HG02588 (cell line): ENCODE measurements at regions not wholly inside any gene's neighbourhood (a gene's known extent, or its start where the extent isn't known, plus 50 kb on each side); places are given as distances from the start of the nearest gene placed in this dataset.
"Not testable (repeated sequence)": the region's sequence is repeated elsewhere in the genome, so short reads cannot be mapped to it uniquely, and the experiment has no call there.

ENCODE experiments used
- ATAC-seq: cut with Tn5 transposase; IDR thresholded peaks from one replicate; pipeline ENCODE4 v1.9.1; 2021; ENCODE audit warnings: mild to moderate bottlenecking, moderate library complexity; ENCODE audit not compliant: unreplicated experiment

GRCh38 chr10:3325954-3326750 is 153.6 kb upstream of the PITRM1 start:
- ATAC-seq = no peak

DNA sequence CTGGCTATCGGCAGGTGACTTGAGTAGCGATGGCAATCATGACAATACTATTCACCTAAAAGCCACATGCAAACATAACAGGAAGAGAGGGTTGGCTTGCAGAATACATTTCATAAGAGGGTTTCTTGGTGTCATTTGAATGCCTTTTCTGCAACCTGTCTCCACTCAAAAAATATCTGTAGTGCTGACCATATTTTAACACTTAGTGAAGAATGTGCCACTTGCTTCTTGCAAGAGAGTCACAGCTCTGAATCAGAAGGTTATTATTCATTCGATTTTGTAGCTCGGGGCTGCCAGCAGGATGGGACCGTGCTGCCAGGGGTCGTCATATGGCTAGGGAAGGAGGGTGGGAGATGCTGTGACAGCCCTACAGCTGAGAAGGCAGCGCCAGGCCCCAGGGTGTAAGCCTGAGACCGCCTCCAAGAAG is 152.0 kb upstream of the PITRM1 start:
- ATAC-seq = no peak

- no peak for ATAC-seq
Measured at GRCh38 chr10:3323865-3324498, 151.4 kb upstream of the PITRM1 start.

DNA sequence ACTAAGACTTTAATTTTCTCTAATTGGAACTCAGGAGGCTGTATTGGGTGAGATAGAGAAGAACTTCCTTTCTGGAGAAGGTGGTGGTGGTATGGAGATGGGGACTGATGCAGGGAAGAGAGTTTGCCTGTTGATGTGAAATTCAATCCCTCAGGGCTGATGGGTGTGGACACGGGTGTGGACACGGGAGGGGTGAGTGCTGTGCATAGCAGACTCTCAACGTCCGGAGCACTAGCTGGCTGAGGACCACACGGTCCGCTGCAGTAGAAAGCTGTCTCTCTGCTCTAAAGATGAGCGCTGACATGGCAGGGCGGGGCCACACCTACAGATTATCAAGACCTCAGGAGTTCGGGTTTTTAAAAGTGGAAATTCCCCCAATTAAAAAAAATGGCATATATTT is 148.5 kb upstream of the PITRM1 start:
- no peak for ATAC-seq

DNA sequence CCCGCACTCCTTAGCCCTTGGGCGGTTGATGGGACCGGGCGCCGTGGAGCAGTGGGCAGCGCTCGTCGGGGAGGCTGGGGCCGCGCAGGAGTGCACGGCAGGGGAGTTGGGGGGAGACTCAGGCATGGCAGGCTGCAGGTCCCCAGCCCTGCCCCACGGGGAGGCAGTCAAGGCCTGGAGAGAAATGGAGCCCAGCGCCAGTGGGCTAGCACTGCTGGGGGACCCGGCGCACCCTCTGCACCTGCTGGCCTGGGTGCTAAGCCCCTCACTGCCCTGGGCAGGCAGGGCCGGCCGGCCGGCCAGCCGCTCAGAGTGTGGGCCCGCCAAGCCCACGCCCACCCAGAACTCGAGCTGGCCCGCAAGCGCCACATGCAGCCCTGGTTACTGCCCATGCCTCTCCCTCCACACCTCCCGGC is 147.2 kb upstream of the PITRM1 start:
- ATAC-seq = no peak

DNA sequence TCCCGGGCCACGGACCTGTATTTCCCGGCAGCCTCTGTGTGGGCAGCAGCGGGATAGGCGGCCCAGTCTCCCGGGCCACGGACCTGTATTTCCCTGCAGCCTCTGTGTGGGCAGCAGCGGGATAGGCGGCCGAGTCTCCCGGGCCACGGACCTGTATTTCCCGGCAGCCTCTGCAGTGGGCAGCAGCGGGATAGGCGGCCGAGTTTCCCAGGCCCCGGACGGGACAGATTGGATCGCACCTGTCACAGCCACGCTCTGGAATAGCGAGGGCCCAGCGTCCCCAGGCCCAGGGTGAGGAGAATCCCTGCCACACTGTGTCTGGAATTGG is 145.9 kb upstream of the PITRM1 start:
- not testable (repeated sequence) for ATAC-seq

DNA sequence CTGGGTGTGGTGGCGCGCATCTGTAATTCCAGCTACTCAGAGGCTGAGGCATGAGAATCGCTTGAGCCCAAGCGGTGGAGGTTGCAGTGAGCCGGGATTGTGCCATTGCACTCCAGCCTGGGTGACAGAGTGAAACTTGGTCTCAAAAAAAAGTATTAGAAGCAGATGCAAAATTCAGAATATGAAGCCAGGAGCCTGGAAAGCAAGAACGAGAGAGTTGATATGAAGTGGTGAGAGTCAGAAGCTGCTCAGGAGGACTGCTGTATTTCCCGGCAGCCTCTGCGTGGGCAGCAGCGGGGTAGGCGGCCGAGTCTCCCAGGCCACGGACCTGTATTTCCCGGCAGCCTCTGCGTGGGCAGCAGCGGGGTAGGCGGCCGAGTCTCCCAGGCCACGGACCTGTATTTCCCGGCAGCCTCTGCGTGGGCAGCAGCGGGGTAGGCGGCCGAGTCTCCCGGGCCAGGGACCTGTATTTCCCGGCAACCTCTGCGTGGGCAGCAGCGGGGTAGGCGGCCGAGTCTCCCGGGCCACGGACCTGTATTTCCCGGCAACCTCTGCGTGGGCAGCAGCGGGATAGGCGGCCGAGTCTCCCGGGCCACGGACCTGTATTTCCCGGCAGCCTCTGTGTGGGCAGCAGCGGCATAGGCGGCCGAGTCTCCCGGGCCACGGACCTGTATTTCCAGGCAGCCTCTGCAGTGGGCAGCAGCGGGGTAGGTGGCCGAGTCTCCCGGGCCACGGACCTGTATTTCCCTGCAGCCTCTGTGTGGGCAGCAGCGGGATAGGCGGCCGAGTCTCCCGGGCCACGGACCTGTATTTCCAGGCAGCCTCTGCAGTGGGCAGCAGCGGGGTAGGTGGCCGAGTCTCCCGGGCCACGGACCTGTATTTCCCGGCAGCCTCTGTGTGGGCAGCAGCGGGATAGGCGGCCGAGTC is 145.2 kb upstream of the PITRM1 start:
- ATAC-seq = not testable (repeated sequence)

GRCh38 chr10:3314445-3315085 is 142.0 kb upstream of the PITRM1 start:
- not testable (repeated sequence) for ATAC-seq

GRCh38 chr10:3313784-3314444 is 141.3 kb upstream of the PITRM1 start:
- ATAC-seq = not testable (repeated sequence)

- no peak for ATAC-seq
Measured at GRCh38 chr10:3312403-3312940, 139.9 kb upstream of the PITRM1 start.

DNA sequence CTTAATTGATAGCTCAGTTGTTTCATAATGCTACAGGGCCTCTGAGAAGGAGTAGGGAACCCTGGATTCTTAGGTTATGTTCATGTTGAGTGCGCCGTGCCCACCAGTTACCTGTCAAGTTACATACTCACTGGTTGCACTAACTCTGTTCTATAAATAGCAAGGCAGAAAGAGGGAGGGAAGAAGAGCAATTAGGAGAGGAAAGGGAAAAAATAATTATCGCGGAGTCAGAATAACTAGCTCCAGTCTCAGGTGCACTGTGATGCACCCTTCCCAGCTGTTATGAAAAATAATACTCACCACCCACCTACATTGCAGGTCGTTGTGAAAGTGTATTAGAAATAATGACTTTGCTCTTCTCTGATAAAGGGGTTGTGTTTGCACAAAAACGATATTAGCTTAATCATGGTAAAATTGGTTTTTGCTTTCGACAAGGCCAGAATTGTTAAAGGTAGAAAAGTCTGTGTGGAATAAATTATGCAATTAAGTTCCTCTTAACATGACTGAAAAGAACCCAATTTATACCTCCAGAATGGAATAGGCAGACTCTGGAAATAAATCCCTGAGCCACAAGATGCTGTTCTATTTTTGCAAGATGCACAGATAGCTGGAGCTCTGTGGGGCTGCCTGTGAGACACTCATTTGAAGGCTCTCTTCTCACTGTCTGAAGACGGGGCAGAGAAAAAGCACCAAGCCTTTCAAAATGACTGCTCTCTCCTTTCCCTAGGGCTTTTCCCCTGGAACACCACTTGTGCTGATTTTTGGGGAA is 137.6 kb upstream of the PITRM1 start:
- ATAC-seq = no peak

DNA sequence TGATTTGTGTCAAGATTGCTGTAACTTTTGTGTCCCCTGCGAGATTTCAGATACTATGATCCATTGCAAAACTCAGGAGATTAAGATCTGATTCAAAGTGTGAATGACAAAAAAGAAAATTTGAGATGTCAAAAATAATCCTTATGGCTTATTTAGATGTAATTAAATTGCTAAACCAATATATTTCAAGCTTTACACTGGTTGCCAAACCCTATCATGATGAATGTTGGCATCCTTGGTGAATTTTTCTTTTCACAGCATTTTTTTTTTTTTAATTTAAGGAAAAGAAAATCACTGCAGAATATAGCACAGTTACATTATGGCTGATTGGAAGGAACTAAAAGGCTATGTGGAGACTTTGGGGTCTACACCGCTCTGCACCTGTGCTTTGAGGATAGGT is 133.5 kb upstream of the PITRM1 start:
- ATAC-seq = no peak

DNA sequence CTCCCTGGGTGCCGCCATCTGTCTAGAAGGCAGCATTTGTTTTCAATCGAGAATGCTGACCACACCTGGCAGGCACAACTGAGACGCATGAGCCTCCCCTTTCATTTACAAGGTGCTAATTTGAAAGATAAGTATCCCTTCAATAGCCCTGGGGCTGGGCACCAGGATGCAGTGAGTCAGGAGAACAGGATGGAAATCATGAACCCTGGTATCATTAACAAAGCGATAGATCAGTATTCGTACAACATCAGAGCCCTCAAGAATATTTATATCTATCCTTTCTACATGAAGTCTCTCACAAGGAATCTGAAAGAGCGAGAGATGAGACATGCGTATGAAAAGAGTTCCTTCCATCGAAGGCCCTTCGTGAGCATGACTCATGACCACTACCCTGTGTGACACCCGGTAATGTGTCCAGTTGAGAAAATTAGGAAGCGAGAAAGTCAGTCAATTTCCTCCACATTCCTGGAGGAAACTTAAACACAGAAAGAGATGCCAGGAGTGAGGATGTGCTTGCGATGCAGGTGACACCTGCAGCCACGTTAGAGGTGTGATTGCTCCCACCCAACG is 123.1 kb upstream of the PITRM1 start:
- no peak for ATAC-seq

DNA sequence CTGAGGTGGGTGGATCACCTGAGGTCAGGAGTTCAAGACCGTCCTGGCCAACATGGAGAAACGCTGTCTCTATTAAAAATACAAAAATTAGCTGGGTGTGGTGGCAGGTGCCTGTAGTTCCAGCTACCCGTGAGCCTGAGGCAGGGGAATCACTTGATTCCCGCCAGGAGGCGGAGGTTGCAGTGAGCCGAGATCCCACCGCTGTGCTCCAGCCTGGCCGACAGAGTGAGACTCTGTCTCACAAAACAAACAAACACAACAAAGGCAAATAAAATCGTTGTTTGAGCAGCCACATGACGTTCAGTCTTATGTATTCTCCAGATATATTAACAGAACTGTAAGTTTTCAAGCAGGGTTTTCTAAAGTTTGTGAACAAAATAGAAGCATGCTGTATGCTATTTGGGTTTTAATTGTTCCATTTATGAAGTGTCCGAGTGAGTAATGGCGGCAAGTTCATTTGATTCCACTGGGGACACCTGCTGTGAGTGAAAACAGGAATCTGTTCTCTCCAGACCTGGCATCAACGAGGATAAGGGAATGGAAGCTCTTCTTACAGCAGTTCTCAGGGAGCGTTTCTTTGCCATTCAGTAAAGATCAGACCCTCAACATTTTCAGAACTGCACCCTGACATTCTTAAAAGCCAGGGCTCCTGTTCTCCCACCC is 122.5 kb upstream of the PITRM1 start:
- no peak for ATAC-seq

GRCh38 chr10:3293581-3294431 is 121.2 kb upstream of the PITRM1 start:
- ATAC-seq = no peak

DNA sequence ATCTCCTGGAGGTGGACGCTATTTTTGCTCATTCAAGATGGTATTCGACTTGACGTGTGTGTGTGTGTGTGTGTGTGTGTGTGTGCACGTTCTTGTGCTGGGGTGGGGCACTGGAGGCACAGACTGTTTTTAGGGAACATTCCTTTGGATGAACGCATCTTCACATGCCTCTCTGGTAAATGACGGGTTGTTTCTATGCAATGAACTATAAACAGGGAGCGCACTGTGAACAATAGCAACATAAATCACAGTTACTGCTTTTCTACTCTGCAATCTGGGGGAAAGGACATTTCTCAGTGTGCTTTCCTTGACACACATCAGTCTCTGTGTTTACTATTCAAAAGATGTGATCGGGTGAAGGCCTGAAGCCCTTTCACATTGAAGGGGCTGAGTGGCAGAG is 120.1 kb upstream of the PITRM1 start:
- ATAC-seq = no peak

DNA sequence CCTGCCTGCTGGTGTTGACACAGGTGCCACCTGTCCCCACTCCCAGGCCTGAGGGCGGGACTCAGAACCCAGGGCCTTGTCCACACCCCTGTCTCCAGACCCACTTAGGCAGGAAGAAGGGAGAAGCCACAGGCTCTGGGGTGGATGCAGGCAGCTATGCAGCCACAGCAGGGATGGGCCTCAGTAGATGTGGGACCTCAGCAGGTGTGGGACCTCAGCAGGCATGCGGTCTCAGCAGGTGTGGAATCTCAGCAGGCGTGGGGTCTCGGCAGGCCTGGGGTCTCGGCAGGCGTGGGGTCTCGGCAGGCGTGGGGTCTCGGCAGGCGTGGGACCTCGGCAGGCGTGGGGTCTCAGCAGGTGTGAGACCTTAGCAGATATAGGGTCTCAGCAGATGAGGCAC is 118.0 kb upstream of the PITRM1 start:
- ATAC-seq = no peak
